Psoas muscle (tissue), 7 donors: ENCODE measurements at regions not wholly inside any gene's neighbourhood (a gene's known extent, or its start where the extent isn't known, plus 50 kb on each side); places are given as distances from the start of the nearest gene placed in this dataset.

Source experiments
- ATAC-seq, 4 donors: fragments of 200-7000 bp; cut with Tn5 transposase; one replicate each; pipeline ENCODE4 v1.9.1; 2020; ENCODE audit warnings: moderate library complexity in 3 of 4, mild to moderate bottlenecking in 2 of 4
- DNase-seq, 2 donors: peaks; one replicate each; pipeline ENCODE4 v3.0.0-alpha.2; 2020
- H3K27ac ChIP-seq: fragments of 200-600 bp; one replicate; pipeline ENCODE4 v1.8.0; 2022
- H3K27me3 ChIP-seq, 3 donors: fragments of 200-600 bp in 1 of 3; one replicate each; pipeline versions ENCODE4 v1.6.1 to v1.8.0; 2013 to 2022; ENCODE audit warnings: low read length in 2 of 3, mild to moderate bottlenecking in 2 of 3, moderate library complexity in 1 of 3; ENCODE audit not compliant: insufficient read depth in 3 of 3
- H3K36me3 ChIP-seq, 2 donors: fragments of 200-600 bp in 1 of 2; one replicate each; pipeline versions ENCODE4 v1.6.1 to v1.8.0; 2013 to 2022; ENCODE audit warnings: low read depth in 1 of 2, mild to moderate bottlenecking in 1 of 2, moderate library complexity in 1 of 2; ENCODE audit not compliant: insufficient read depth in 1 of 2
- H3K4me1 ChIP-seq: fragments of 200-600 bp; one replicate; pipeline ENCODE4 v1.8.0; 2022
- H3K4me3 ChIP-seq: fragments of 200-600 bp; one replicate; pipeline ENCODE4 v1.8.0; 2022; ENCODE audit warnings: mild to moderate bottlenecking
- H3K9me3 ChIP-seq: fragments of 200-600 bp; one replicate; pipeline ENCODE4 v1.8.0; 2022
- WGBS, 3 donors: extraction: QIAGEN DNeasy Blood & Tissue Kit; methylation state at CpG; one replicate each; pipeline versions ENCODE4 v1.1.6 to v1.1.7; 2013; 5-methylcytosine and 5-hydroxymethylcytosine counted together
- intact Hi-C, 2 donors: fragments of 100-400 bp; cut with DNase I; formaldehyde crosslinking; loops; one replicate each; pipeline versions ENCODE4 v1.11.0 to v1.14.2; 2022
- TF ChIP-seq, protein P1 (sequence below): fragments of 200-600 bp; IDR thresholded peaks from one replicate; pipeline ENCODE4 v1.8.0; 2022; ENCODE audit warnings: antibody characterized with exemption
- donor health status: healthy with polysubstance abuse.
- donor health status: DM: no; HTN: no; CAD: no; lungs with moderate emphysema.
- donor health status: Bipolar disorder and iron deficiency.
- donor health status: healthy.
- donor health status: DM: yes; HTN: yes; CAD: no.
- donor health status: DM: no; HTN: no; CAD: no.
- donor health status: DM: yes; HTN: yes; CAD: no.

- H3K27ac ChIP-seq, result no peak overlapping the region
- no peaks in the 10 kb centered on the region for H3K36me3 ChIP-seq
- WGBS, 3 donors, result 89 to 93% (median 90%) methylated on average over 4 of the region's 4 CpGs
- no peaks in the 10 kb centered on the region for H3K27me3 ChIP-seq
- H3K9me3 ChIP-seq, result no peaks in the 10 kb centered on the region
- TF ChIP-seq, protein P1, sequence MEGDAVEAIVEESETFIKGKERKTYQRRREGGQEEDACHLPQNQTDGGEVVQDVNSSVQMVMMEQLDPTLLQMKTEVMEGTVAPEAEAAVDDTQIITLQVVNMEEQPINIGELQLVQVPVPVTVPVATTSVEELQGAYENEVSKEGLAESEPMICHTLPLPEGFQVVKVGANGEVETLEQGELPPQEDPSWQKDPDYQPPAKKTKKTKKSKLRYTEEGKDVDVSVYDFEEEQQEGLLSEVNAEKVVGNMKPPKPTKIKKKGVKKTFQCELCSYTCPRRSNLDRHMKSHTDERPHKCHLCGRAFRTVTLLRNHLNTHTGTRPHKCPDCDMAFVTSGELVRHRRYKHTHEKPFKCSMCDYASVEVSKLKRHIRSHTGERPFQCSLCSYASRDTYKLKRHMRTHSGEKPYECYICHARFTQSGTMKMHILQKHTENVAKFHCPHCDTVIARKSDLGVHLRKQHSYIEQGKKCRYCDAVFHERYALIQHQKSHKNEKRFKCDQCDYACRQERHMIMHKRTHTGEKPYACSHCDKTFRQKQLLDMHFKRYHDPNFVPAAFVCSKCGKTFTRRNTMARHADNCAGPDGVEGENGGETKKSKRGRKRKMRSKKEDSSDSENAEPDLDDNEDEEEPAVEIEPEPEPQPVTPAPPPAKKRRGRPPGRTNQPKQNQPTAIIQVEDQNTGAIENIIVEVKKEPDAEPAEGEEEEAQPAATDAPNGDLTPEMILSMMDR, result no peak
- no peak for ATAC-seq
- H3K4me1 ChIP-seq, result no peaks in the 10 kb centered on the region
- no peak for DNase-seq
- no peak overlapping the region for H3K4me3 ChIP-seq
- intact Hi-C loops, result no loop called here
Observed at GRCh38 chr2:62564380-62565137, 58.6 kb upstream of the TMEM17 start.

DNA sequence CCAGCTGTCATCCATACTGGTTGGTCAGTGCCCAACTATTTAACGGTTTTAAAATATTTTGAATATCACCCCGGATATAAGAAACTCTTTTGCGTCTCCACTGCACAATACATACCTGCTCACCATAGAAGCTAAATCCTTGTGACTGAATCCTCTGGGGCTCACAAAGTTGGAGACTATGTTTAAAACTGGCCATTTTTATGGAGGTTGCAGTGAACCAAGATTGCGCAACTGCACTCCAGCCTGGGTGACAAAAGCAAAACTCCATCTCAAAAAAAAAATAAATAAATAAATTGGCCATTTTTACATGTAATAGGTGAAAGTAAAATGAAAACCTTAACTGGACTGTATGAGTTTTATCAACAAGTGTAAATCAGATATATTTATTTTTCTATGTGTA is 55.6 kb upstream of the TMEM17 start:
- intact Hi-C loops, result no loop called here
- TF ChIP-seq, protein P1, result no peak
- no peaks in the 10 kb centered on the region for H3K9me3 ChIP-seq

GRCh38 chr2:62559582-62559981 is 53.6 kb upstream of the TMEM17 start:
- DNase-seq (no peak), ATAC-seq (no peak)
- Histone ChIP-seq H3K36me3 (no peaks in the 10 kb centered on the region), H3K27ac (no peak overlapping the region), H3K4me1 (no peaks in the 10 kb centered on the region), H3K27me3 (no peaks in the 10 kb centered on the region), H3K4me3 (no peak overlapping the region), H3K9me3 (no peaks in the 10 kb centered on the region)
- TF ChIP-seq, protein P1, result no peak
- intact Hi-C loops, result no loop called here
- 89 to 99% (median 93%) methylated on average over 2 of the region's 2 CpGs for WGBS, 3 donors

More for the DNA sequence above, 55.6 kb upstream of the TMEM17 start:
- Histone ChIP-seq H3K27me3 (no peaks in the 10 kb centered on the region), H3K27ac (no peak overlapping the region), H3K4me3 (no peak overlapping the region), H3K4me1 (no peaks in the 10 kb centered on the region), H3K36me3 (no peaks in the 10 kb centered on the region)
- WGBS, 3 donors, result 92 to 93% (median 92%) methylated on average over 4 of the region's 4 CpGs
- DNase-seq, result no peak
- no peak for ATAC-seq

DNA sequence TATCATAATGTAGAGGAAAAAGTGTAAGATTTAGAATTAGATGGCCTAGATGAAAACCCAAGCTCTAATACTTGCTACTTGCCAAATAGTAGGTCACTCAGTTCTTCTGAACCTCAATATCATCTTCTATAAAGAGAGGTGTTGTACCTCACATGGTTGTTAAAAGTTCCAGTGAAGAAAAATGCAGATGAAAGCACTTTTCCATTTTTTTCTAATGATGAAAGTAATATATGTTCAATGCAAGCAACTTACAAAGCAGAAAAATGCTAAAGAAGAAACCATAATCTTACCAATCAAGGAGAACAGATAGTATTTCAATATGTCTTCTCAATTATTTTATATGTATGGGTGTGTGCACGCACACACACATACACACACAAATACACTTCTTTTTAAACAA is 52.7 kb upstream of the TMEM17 start:
- DNase-seq (no peak), ATAC-seq (no peak)
- H3K36me3 ChIP-seq, result no peaks in the 10 kb centered on the region
- 95 to 97% (median 96%) methylated on average over 1 of the region's 1 CpG for WGBS, 3 donors
- TF ChIP-seq, protein P1, result no peak
- no peaks in the 10 kb centered on the region for H3K27me3 ChIP-seq
- no peak overlapping the region for H3K4me3 ChIP-seq
- no peaks in the 10 kb centered on the region for H3K9me3 ChIP-seq
- H3K4me1 ChIP-seq, result no peaks in the 10 kb centered on the region
- no peak overlapping the region for H3K27ac ChIP-seq
- intact Hi-C loops, result no loop called here

- Histone ChIP-seq H3K27me3 (no peaks in the 10 kb centered on the region), H3K4me3 (no peak overlapping the region), H3K9me3 (no peaks in the 10 kb centered on the region), H3K27ac (no peak overlapping the region), H3K4me1 (no peaks in the 10 kb centered on the region), H3K36me3 (no peaks in the 10 kb centered on the region)
- TF ChIP-seq, protein P1, result no peak
- ATAC-seq, result no peak
- 22 to 29% (median 23%) methylated on average over 3 of the region's 3 CpGs for WGBS, 3 donors
- no peak for DNase-seq
- intact Hi-C loops, result no loop called here
Observed at GRCh38 chr2:62556086-62556485, 50.1 kb upstream of the TMEM17 start.
